Fibroblast of pulmonary artery (primary cell): ENCODE measurements at regions not wholly inside any gene's neighbourhood (a gene's known extent, or its start where the extent isn't known, plus 50 kb on each side); places are given as distances from the start of the nearest gene placed in this dataset.

Source experiments
- DNase-seq: peaks from one replicate; pipeline ENCODE4 v3.0.0-alpha.2; 2010; ENCODE audit warnings: low read depth
- H3K4me3 ChIP-seq: replicated peaks from 2 replicates; pipeline ENCODE4 v1.5.1; 2011; ENCODE audit warnings: low read depth, mild to moderate bottlenecking, control low read depth, low read length, moderate library complexity
- TF ChIP-seq, protein P1 (sequence below): IDR thresholded peaks from 2 replicates; pipeline ENCODE4 v1.5.1; 2011; ENCODE audit warnings: mild to moderate bottlenecking, control low read depth, low read length, inconsistent platforms; ENCODE audit errors: missing control alignments

GRCh38 chr1:239456788-239457187 is 70.4 kb downstream of the CHRM3 start:
- DNase-seq, result no peak
- TF ChIP-seq, protein P1, sequence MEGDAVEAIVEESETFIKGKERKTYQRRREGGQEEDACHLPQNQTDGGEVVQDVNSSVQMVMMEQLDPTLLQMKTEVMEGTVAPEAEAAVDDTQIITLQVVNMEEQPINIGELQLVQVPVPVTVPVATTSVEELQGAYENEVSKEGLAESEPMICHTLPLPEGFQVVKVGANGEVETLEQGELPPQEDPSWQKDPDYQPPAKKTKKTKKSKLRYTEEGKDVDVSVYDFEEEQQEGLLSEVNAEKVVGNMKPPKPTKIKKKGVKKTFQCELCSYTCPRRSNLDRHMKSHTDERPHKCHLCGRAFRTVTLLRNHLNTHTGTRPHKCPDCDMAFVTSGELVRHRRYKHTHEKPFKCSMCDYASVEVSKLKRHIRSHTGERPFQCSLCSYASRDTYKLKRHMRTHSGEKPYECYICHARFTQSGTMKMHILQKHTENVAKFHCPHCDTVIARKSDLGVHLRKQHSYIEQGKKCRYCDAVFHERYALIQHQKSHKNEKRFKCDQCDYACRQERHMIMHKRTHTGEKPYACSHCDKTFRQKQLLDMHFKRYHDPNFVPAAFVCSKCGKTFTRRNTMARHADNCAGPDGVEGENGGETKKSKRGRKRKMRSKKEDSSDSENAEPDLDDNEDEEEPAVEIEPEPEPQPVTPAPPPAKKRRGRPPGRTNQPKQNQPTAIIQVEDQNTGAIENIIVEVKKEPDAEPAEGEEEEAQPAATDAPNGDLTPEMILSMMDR, result no peak

GRCh38 chr1:239457491-239458143 is 71.2 kb downstream of the CHRM3 start:
- no peak overlapping the region for H3K4me3 ChIP-seq
- DNase-seq, result no peak
- TF ChIP-seq, protein P1, result no peak

More at GRCh38 chr1:239456788-239457187, 70.4 kb downstream of the CHRM3 start:
- H3K4me3 ChIP-seq, result no peak overlapping the region

DNA sequence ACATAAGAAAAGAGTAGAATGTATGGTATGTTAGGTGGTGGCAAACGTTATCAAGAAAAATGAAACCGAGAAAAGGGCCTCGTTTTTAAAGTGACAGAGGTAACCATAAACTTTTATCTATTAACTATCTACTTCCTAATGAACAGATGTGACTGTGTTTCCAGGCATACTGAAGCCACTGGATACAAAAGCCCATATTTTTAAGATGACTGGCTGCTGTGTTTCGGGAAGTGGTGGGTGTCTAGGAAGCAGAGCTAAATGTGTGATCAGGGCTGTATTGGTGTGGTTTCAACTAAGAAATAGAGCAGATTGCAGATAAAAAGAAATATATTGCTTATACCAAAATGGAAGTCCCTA is 71.8 kb downstream of the CHRM3 start:
- no peak for DNase-seq

DNA sequence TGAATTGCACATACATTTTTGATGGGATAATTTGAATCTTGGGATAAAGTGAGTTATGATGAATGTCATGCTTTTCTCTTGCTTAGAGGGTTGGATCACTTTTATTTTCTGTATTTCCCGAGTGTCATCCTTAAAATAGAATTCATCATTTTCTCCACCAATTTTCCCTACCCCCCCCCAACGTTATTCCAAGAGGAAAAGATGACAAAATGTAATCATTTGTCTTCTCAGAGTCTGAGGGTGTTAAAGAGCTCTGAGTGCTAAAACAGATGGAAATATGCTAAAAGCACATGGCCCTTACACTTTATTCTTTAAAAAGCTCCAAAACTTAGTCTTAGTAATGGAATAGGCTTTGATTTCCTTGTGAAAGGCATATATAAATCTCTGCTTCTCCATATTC is 81.4 kb downstream of the CHRM3 start:
- no peak for DNase-seq
- TF ChIP-seq, protein P1, result no peak
- H3K4me3 ChIP-seq, result no peak overlapping the region

More for the DNA sequence above, 71.8 kb downstream of the CHRM3 start:
- no peak overlapping the region for H3K4me3 ChIP-seq
- TF ChIP-seq, protein P1, result no peak

DNA sequence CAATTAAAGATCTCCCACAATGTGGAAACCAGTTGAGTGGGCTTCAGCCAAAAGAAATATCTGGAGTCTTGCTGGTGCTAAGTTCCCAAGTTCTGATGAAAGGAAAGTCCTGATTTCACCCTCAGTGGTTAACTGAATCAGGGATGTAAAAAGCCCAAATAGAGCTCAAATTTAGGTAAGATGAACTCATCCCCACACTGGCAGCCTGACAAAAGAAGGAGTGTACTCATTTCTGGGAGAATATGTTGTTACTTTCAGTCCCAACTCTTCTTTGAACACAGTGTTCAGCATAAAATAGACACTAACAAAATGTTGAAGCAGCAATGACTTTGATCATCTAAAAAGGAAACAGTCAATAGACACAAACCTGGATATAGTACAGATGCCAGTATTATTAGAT is 91.7 kb downstream of the CHRM3 start:
- TF ChIP-seq, protein P1, result no peak
- DNase-seq, result no peak
- H3K4me3 ChIP-seq, result no peak overlapping the region

DNA sequence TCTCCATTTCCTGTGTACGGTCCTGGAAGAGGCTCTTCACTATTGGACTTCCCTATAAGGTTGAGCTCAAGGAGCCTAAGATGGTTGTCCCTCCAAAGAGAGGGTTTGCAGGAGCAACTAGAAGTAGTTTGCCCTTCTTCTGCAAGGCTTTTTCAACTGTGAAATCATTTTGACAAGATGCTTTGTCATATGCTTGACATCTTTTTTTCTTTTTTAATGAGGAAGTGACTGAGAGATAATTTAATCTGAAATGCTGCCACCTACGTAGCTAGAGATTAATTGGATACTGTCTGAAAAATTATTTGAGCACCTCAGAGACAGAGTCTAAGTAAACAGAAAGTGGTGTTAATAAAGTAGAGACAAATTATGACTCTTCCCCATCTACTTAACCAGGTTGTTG is 97.0 kb downstream of the CHRM3 start:
- H3K4me3 ChIP-seq, result no peak overlapping the region
- no peak for DNase-seq
- TF ChIP-seq, protein P1, result no peak

- TF ChIP-seq, protein P1, result no peak
- H3K4me3 ChIP-seq, result no peak overlapping the region
- DNase-seq, result no peak
Measured at GRCh38 chr1:239493811-239494414, 107.5 kb downstream of the CHRM3 start.
